ENCODE measurements at regions not wholly inside any gene's neighbourhood (a gene's known extent, or its start where the extent isn't known, plus 50 kb on each side); places are given as distances from the start of the nearest gene placed in this dataset.

- DNase-seq (no peak), ATAC-seq (no peak)
- H3K4me3 Mint-ChIP-seq, result no peak overlapping the region
- H3K36me3 Mint-ChIP-seq, result peaks cover 0 to 1% (median 0%) of the 10 kb centered on the region in 3 donors
- no peaks in the 10 kb centered on the region for H3K4me1 Mint-ChIP-seq
- H3K27me3 Mint-ChIP-seq, result peaks cover 0 to 13% (median 0%) of the 10 kb centered on the region in 5 donors
- H3K27ac Mint-ChIP-seq, result no peak overlapping the region
- POLR2A ChIA-PET, result no interaction called here
- H3K9me3 Mint-ChIP-seq, result peaks cover 1 to 69% (median 14%) of the 10 kb centered on the region in 9 donors
Observed at GRCh38 chr12:34373926-34374325, 351.6 kb downstream of the ALG10 start.

DNA sequence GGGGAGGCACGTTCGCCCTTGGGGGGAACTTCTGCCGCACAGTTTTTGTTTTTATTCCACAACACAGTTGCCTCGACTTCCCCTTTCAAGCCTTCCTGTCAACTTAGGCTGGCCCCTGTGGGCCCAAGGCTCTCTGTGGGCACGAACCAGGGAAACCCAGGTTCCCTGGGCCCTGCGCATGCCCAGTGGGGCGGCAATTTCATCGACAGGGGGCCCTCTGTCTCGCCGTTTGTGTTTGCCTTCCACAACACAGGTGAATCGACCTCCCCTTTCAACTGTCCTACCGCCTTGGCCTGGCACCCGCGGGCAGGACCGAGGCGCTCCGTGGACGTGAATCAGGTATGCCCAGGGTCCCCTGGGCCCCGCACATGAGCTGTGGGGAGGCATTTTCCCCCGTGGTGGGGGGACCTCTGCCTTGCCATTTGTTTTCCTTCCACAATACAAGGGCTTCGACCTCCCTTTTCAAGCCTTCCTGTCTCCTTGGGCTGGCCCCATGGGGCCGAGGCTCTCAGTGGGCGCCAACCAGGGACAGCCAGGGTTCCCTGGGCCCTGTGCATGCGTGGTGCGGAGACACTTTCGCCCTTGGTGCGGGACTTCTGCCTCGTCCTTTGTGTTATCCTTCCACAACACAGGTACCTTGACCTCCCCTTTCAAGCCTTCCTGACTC is 354.0 kb downstream of the ALG10 start:
- POLR2A ChIA-PET, result no interaction called here
- Mint-ChIP-seq H3K27ac (no peak overlapping the region), H3K4me1 (no peaks in the 10 kb centered on the region), H3K27me3 (peaks cover 0 to 20% (median 0%) of the 10 kb centered on the region in 5 donors), H3K4me3 (no peak overlapping the region), H3K36me3 (peaks cover 0 to 4% (median 0%) of the 10 kb centered on the region in 3 donors), H3K9me3 (peaks cover 1 to 59% (median 22%) of the 10 kb centered on the region in 9 donors)
- ATAC-seq, result no peak
- no peak for DNase-seq

- H3K4me1 Mint-ChIP-seq, result no peaks in the 10 kb centered on the region
- peaks cover 1 to 55% (median 22%) of the 10 kb centered on the region in 9 donors for H3K9me3 Mint-ChIP-seq
- H3K36me3 Mint-ChIP-seq, result peaks cover 0 to 4% (median 0%) of the 10 kb centered on the region in 3 donors
- no peak overlapping the region for H3K4me3 Mint-ChIP-seq
- POLR2A ChIA-PET, result no interaction called here
- DNase-seq, result no peak
- peaks cover 0 to 22% (median 0%) of the 10 kb centered on the region in 5 donors for H3K27me3 Mint-ChIP-seq
- no peak overlapping the region for H3K27ac Mint-ChIP-seq
- no peak for ATAC-seq
Observed at GRCh38 chr12:34377243-34378035, 355.1 kb downstream of the ALG10 start.

GRCh38 chr12:34379142-34379541 is 356.8 kb downstream of the ALG10 start:
- Mint-ChIP-seq H3K4me3 (no peak overlapping the region), H3K9me3 (peaks cover 0 to 44% (median 19%) of the 10 kb centered on the region in 9 donors), H3K27me3 (peaks cover 0 to 18% (median 0%) of the 10 kb centered on the region in 5 donors), H3K36me3 (peaks cover 0 to 4% (median 0%) of the 10 kb centered on the region in 3 donors), H3K4me1 (no peaks in the 10 kb centered on the region), H3K27ac (no peak overlapping the region)
- POLR2A ChIA-PET, result no interaction called here
- ATAC-seq (no peak), DNase-seq (no peak)

DNA sequence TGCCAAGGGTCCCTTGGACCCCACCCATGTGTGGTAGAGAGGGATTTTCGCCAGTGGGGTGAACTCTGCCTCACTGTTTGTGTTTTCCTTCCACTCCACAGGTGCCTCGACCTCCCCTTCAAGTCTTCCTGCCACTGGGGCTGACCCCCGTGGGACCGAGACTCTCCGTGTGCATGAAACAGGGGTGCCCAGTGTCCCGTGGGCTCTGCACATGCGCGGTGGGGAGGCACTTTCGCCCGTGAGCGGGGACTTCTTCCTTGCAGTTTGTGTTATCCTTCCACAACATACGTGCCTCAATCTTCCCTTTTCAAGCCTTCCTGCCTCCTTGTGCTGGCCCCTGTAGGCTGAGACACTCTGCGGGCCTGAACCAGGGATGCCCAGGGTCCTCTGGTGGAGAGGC is 362.4 kb downstream of the ALG10 start:
- Mint-ChIP-seq H3K4me1 (no peaks in the 10 kb centered on the region), H3K27me3 (peaks cover 0 to 30% (median 12%) of the 10 kb centered on the region in 5 donors), H3K4me3 (no peak overlapping the region), H3K9me3 (peaks cover 0 to 55% (median 21%) of the 10 kb centered on the region in 9 donors), H3K36me3 (peaks cover 0 to 8% (median 0%) of the 10 kb centered on the region in 3 donors), H3K27ac (no peak overlapping the region)
- POLR2A ChIA-PET, result no interaction called here
- ATAC-seq (no peak), DNase-seq (no peak)

DNA sequence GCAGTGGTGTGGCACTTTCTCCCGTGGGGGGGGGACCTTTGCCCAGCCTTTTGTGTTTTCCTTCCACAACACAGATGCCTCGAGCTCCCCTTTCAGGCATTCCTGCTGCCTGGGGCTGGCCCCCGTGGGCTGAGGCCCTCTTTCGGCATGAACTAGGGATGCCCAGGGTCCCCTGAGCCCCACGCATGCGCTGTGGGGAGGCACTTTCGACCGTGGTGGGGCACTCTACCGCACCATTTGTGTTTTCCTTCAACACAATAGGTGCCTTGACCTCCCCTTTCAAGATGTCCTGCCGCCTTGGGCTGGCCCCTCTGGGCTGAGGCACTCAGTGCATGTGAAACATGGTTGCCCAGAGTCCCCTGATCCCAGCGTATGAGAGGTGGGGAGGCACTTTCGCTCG is 363.7 kb downstream of the ALG10 start:
- H3K36me3 Mint-ChIP-seq, result peaks cover 0 to 4% (median 0%) of the 10 kb centered on the region in 3 donors
- no peak for DNase-seq
- H3K27ac Mint-ChIP-seq, result no peak overlapping the region
- no peak overlapping the region for H3K4me3 Mint-ChIP-seq
- POLR2A ChIA-PET, result no interaction called here
- no peak for ATAC-seq
- H3K9me3 Mint-ChIP-seq, result peaks cover 0 to 51% (median 18%) of the 10 kb centered on the region in 9 donors
- H3K27me3 Mint-ChIP-seq, result peaks cover 0 to 35% (median 13%) of the 10 kb centered on the region in 5 donors
- no peaks in the 10 kb centered on the region for H3K4me1 Mint-ChIP-seq

- peaks cover 0 to 54% (median 18%) of the 10 kb centered on the region in 9 donors for H3K9me3 Mint-ChIP-seq
- no peaks in the 10 kb centered on the region for H3K4me1 Mint-ChIP-seq
- peaks cover 0 to 4% (median 0%) of the 10 kb centered on the region in 3 donors for H3K36me3 Mint-ChIP-seq
- H3K27ac Mint-ChIP-seq, result no peak overlapping the region
- POLR2A ChIA-PET, result no interaction called here
- no peak for ATAC-seq
- no peak for DNase-seq
- H3K27me3 Mint-ChIP-seq, result peaks cover 0 to 36% (median 13%) of the 10 kb centered on the region in 5 donors
- no peak overlapping the region for H3K4me3 Mint-ChIP-seq
Observed at GRCh38 chr12:34386621-34387255, 364.4 kb downstream of the ALG10 start.

DNA sequence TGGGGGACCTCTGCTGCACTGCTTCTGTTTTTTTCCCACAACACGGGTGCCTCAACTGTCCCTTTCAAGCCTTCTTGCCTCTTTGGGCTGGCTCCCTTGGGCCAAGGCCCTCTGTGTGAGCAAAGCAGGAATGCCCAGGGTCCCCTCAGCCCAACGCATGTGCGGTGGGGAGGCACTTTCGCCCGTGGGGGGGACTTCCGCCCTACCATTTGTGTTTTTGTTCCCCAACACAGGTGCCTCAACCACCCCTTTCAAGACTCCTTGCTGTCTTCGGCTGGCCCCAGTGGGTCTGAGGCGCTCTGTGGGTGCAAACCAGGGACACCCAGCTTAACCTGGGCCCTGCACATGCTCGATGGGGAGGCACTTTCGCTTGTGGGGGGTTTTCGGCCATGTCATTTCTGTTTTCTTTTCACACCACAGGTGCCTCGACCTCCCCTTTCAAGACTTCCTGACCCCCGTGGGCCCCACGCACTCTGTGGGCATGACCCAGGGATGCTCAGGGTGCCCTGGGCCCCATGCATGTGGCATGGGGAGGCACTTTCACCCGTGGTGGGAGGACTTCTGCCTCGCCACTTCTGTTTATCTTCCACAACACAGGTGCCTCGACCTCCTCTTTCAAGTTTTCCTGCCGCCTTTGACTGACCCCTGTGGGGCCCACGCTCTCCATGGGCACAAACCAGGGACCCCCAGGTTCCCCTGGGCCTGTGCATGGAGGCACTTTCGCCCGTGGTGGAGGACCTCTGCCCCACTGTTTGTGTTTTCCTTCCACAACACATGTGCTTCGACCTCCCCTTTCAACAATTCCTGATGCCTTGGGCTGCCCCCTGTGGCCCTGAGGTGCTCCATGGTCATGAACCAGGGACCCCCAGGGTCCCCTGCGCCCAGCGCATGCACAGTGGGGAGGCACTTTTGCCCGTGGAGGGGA is 365.7 kb downstream of the ALG10 start:
- no peak overlapping the region for H3K27ac Mint-ChIP-seq
- peaks cover 0 to 54% (median 16%) of the 10 kb centered on the region in 9 donors for H3K9me3 Mint-ChIP-seq
- DNase-seq, result peak in 1 of 10 donors; percentile 24
- POLR2A ChIA-PET, result no interaction called here
- peaks cover 0 to 4% (median 0%) of the 10 kb centered on the region in 3 donors for H3K36me3 Mint-ChIP-seq
- H3K4me3 Mint-ChIP-seq, result no peak overlapping the region
- no peak for ATAC-seq
- H3K27me3 Mint-ChIP-seq, result peaks cover 0 to 39% (median 13%) of the 10 kb centered on the region in 5 donors
- H3K4me1 Mint-ChIP-seq, result no peaks in the 10 kb centered on the region

GRCh38 chr12:34388636-34389377 is 366.5 kb downstream of the ALG10 start:
- ATAC-seq (no peak), DNase-seq (peak in 1 of 10 donors; percentile 55)
- POLR2A ChIA-PET, result no interaction called here
- Mint-ChIP-seq H3K9me3 (peaks cover 0 to 59% (median 16%) of the 10 kb centered on the region in 9 donors), H3K27ac (no peak overlapping the region), H3K4me1 (no peaks in the 10 kb centered on the region), H3K4me3 (no peak overlapping the region), H3K36me3 (peaks cover 0 to 4% (median 0%) of the 10 kb centered on the region in 3 donors), H3K27me3 (peaks cover 0 to 40% (median 13%) of the 10 kb centered on the region in 5 donors)

GRCh38 chr12:34389378-34390170 is 367.3 kb downstream of the ALG10 start:
- POLR2A ChIA-PET, result no interaction called here

More at GRCh38 chr12:34389378-34390170, 367.3 kb downstream of the ALG10 start:
- H3K4me3 Mint-ChIP-seq, result no peak overlapping the region
- ATAC-seq (no peak), DNase-seq (peak in 1 of 10 donors; percentile 19)
- peaks cover 0 to 4% (median 0%) of the 10 kb centered on the region in 3 donors for H3K36me3 Mint-ChIP-seq
- H3K27ac Mint-ChIP-seq, result no peak overlapping the region
- H3K4me1 Mint-ChIP-seq, result no peaks in the 10 kb centered on the region
- peaks cover 0 to 43% (median 13%) of the 10 kb centered on the region in 5 donors for H3K27me3 Mint-ChIP-seq
- peaks cover 0 to 59% (median 18%) of the 10 kb centered on the region in 9 donors for H3K9me3 Mint-ChIP-seq

All from naive thymus-derived CD8-positive, alpha-beta T cell (primary cell).